Muscle layer of duodenum (tissue), 2 donors: ENCODE measurements at regions not wholly inside any gene's neighbourhood (a gene's known extent, or its start where the extent isn't known, plus 50 kb on each side); places are given as distances from the start of the nearest gene placed in this dataset.

Experiments used
- H3K27ac ChIP-seq: one replicate; pipeline ENCODE4 v1.7.0; 2013; ENCODE audit warnings: mild to moderate bottlenecking, low read length
- H3K27me3 ChIP-seq: one replicate; pipeline ENCODE4 v1.7.0; 2013; ENCODE audit warnings: low read depth, mild to moderate bottlenecking, control low read depth, low read length
- H3K36me3 ChIP-seq, 2 donors: one replicate each; pipeline ENCODE4 v1.7.0; 2013; ENCODE audit warnings: low read length in 2 of 2, control low read depth in 1 of 2, mild to moderate bottlenecking in 1 of 2; ENCODE audit not compliant: insufficient read depth in 2 of 2, control insufficient read depth in 1 of 2
- H3K4me1 ChIP-seq, 2 donors: one replicate each; pipeline ENCODE4 v1.7.0; 2013; ENCODE audit warnings: low read length in 2 of 2, mild to moderate bottlenecking in 2 of 2, control low read depth in 1 of 2, moderate library complexity in 1 of 2; ENCODE audit not compliant: insufficient read depth in 2 of 2, control insufficient read depth in 1 of 2
- H3K4me3 ChIP-seq, 2 donors: one replicate each; pipeline ENCODE4 v1.7.0; 2013; ENCODE audit warnings: low read length in 2 of 2, low read depth in 1 of 2, mild to moderate bottlenecking in 1 of 2
- H3K9me3 ChIP-seq, 2 donors: one replicate each; pipeline ENCODE4 v1.7.0; 2013; ENCODE audit warnings: low read length in 2 of 2, control low read depth in 1 of 2, mild to moderate bottlenecking in 1 of 2; ENCODE audit not compliant: control insufficient read depth in 1 of 2
- donor health status: healthy.

GRCh38 chr2:118607641-118608040 lies 239.8 kb downstream of the EN1 start:
- no peak overlapping the region for H3K27ac ChIP-seq
- no peak overlapping the region for H3K4me3 ChIP-seq
- peaks cover 0 to 3% of the 10 kb centered on the region in 2 donors for H3K9me3 ChIP-seq

GRCh38 chr2:118604811-118605210 lies 242.6 kb downstream of the EN1 start:
- Histone ChIP-seq H3K27ac (no peak overlapping the region), H3K4me1 (no peaks in the 10 kb centered on the region), H3K4me3 (no peak overlapping the region), H3K27me3 (no peaks in the 10 kb centered on the region), H3K36me3 (no peaks in the 10 kb centered on the region), H3K9me3 (peaks cover 0 to 8% of the 10 kb centered on the region in 2 donors)

More at GRCh38 chr2:118607641-118608040, 239.8 kb downstream of the EN1 start:
- H3K4me1 ChIP-seq = no peaks in the 10 kb centered on the region
- no peaks in the 10 kb centered on the region for H3K27me3 ChIP-seq
- H3K36me3 ChIP-seq = no peaks in the 10 kb centered on the region

- no peak overlapping the region for H3K27ac ChIP-seq
- H3K4me1 ChIP-seq = no peaks in the 10 kb centered on the region
- H3K27me3 ChIP-seq = no peaks in the 10 kb centered on the region
- no peak overlapping the region for H3K4me3 ChIP-seq
- H3K36me3 ChIP-seq = no peaks in the 10 kb centered on the region
- H3K9me3 ChIP-seq = peaks cover 0 to 7% of the 10 kb centered on the region in 2 donors
Measured at GRCh38 chr2:118604371-118604770, 243.1 kb downstream of the EN1 start.

GRCh38 chr2:118599141-118599540 lies 248.3 kb downstream of the EN1 start:
- Histone ChIP-seq H3K27ac (no peak overlapping the region), H3K36me3 (no peaks in the 10 kb centered on the region), H3K27me3 (no peaks in the 10 kb centered on the region), H3K4me3 (no peak overlapping the region), H3K9me3 (peaks cover 0 to 14% of the 10 kb centered on the region in 2 donors), H3K4me1 (no peaks in the 10 kb centered on the region)

GRCh38 chr2:118596620-118597019 lies 250.8 kb downstream of the EN1 start:
- no peak overlapping the region for H3K4me3 ChIP-seq
- no peaks in the 10 kb centered on the region for H3K27me3 ChIP-seq
- no peaks in the 10 kb centered on the region for H3K36me3 ChIP-seq
- no peaks in the 10 kb centered on the region for H3K4me1 ChIP-seq
- H3K27ac ChIP-seq = no peak overlapping the region
- H3K9me3 ChIP-seq = peaks cover 0 to 9% of the 10 kb centered on the region in 2 donors

- no peaks in the 10 kb centered on the region for H3K36me3 ChIP-seq
- no peak overlapping the region for H3K27ac ChIP-seq
- no peaks in the 10 kb centered on the region for H3K27me3 ChIP-seq
- H3K4me3 ChIP-seq = no peak overlapping the region
- no peaks in the 10 kb centered on the region for H3K4me1 ChIP-seq
- peaks cover 0 to 1% of the 10 kb centered on the region in 2 donors for H3K9me3 ChIP-seq
Measured at GRCh38 chr2:118593257-118593656, 254.2 kb downstream of the EN1 start.

GRCh38 chr2:118591223-118591622 lies 256.2 kb downstream of the EN1 start:
- Histone ChIP-seq H3K27ac (no peak overlapping the region), H3K9me3 (no peaks in the 10 kb centered on the region), H3K4me3 (no peak overlapping the region), H3K4me1 (no peaks in the 10 kb centered on the region), H3K27me3 (no peaks in the 10 kb centered on the region), H3K36me3 (no peaks in the 10 kb centered on the region)

- Histone ChIP-seq H3K4me1 (no peaks in the 10 kb centered on the region), H3K36me3 (no peaks in the 10 kb centered on the region), H3K9me3 (no peaks in the 10 kb centered on the region), H3K27me3 (no peaks in the 10 kb centered on the region), H3K4me3 (no peak overlapping the region), H3K27ac (no peak overlapping the region)
Measured at GRCh38 chr2:118589721-118590120, 257.7 kb downstream of the EN1 start.

- no peak overlapping the region for H3K27ac ChIP-seq
- H3K4me1 ChIP-seq = no peaks in the 10 kb centered on the region
- H3K27me3 ChIP-seq = no peaks in the 10 kb centered on the region
- no peaks in the 10 kb centered on the region for H3K9me3 ChIP-seq
- no peak overlapping the region for H3K4me3 ChIP-seq
- no peaks in the 10 kb centered on the region for H3K36me3 ChIP-seq
Measured at GRCh38 chr2:118588850-118589249, 258.6 kb downstream of the EN1 start.

GRCh38 chr2:118586312-118586711 lies 261.1 kb downstream of the EN1 start:
- Histone ChIP-seq H3K27ac (no peak overlapping the region), H3K9me3 (no peaks in the 10 kb centered on the region), H3K27me3 (no peaks in the 10 kb centered on the region), H3K36me3 (no peaks in the 10 kb centered on the region), H3K4me3 (no peak overlapping the region), H3K4me1 (no peaks in the 10 kb centered on the region)

- no peak overlapping the region for H3K27ac ChIP-seq
- no peaks in the 10 kb centered on the region for H3K4me1 ChIP-seq
- no peaks in the 10 kb centered on the region for H3K36me3 ChIP-seq
- no peaks in the 10 kb centered on the region for H3K27me3 ChIP-seq
- no peaks in the 10 kb centered on the region for H3K9me3 ChIP-seq
- no peak overlapping the region for H3K4me3 ChIP-seq
Measured at GRCh38 chr2:118584877-118585276, 262.6 kb downstream of the EN1 start.

GRCh38 chr2:118584062-118584749 lies 263.2 kb downstream of the EN1 start:
- Histone ChIP-seq H3K36me3 (no peaks in the 10 kb centered on the region), H3K4me1 (no peaks in the 10 kb centered on the region), H3K27ac (no peak overlapping the region), H3K27me3 (no peaks in the 10 kb centered on the region), H3K4me3 (no peak overlapping the region), H3K9me3 (no peaks in the 10 kb centered on the region)
